ENCODE measurements at regions not wholly inside any gene's neighbourhood (a gene's known extent, or its start where the extent isn't known, plus 50 kb on each side); places are given as distances from the start of the nearest gene placed in this dataset.

DNA sequence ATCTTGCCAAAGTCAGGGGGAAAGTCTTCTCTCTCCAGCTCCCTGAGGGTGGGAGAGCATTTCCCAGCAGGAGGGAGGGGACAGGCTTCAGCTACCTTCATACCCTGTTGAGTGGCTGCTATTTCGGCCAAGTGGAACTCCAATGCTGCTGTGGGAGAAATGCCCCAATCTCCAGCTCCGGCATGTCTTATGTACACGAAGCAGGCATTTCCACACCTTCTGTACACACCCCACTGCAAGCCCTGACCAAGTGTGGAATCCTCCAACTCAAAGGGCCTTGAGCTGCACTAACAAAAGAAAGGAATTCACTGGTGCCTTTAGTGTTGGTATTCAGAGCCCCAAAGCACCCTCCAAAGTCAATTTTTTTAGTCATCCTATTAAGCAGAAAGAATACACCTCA lies 313.6 kb upstream of the NT5E start:
- TF ChIP-seq CTCF (IDR thresholded peaks at IDR 0.05; ENCODE audit: low read depth, low read length) = no peak
- no peak for TF ChIP-seq POLR2A (IDR thresholded peaks at IDR 0.05; ENCODE audit: extremely low read depth, insufficient read length)
- no peak for TF ChIP-seq MAX (IDR thresholded peaks at IDR 0.05; ENCODE audit: low read depth, low read length)
- no peak for TF ChIP-seq MYC (IDR thresholded peaks at IDR 0.05; ENCODE audit: low read depth, low read length)
